NT2/D1 (cell line): ENCODE measurements at regions not wholly inside any gene's neighbourhood (a gene's known extent, or its start where the extent isn't known, plus 50 kb on each side); places are given as distances from the start of the nearest gene placed in this dataset.

ENCODE experiments used
- DNase-seq: peaks from one replicate; pipeline ENCODE4 v3.0.0-alpha.2; 2011; ENCODE audit warnings: low read depth, low spot score
- H3K27me3 ChIP-seq: 2 replicates; pipeline ENCODE4 v1.6.0; 2011; ENCODE audit warnings: mild to moderate bottlenecking; ENCODE audit not compliant: insufficient read length, insufficient read depth
- H3K36me3 ChIP-seq: 2 replicates; pipeline ENCODE4 v1.6.1; 2011; ENCODE audit warnings: mild to moderate bottlenecking, low read length, mixed read lengths; ENCODE audit not compliant: insufficient read depth, insufficient read length
- H3K4me1 ChIP-seq: 2 replicates; pipeline ENCODE4 v1.5.1; 2011; ENCODE audit not compliant: insufficient read depth, insufficient read length
- H3K4me3 ChIP-seq: 2 replicates; pipeline ENCODE4 v1.5.1; 2011; ENCODE audit warnings: low read depth; ENCODE audit not compliant: insufficient read length
- H3K9ac ChIP-seq: 2 replicates; pipeline ENCODE4 v1.6.0; 2011; ENCODE audit warnings: low read depth; ENCODE audit not compliant: insufficient read length
- H3K9me3 ChIP-seq: 2 replicates; pipeline ENCODE4 v1.5.1; 2011; ENCODE audit warnings: mild to moderate bottlenecking, low read length; ENCODE audit not compliant: insufficient read depth
- SUZ12 ChIP-seq: IDR thresholded peaks from 2 replicates; pipeline ENCODE4 v1.6.1; 2011; ENCODE audit not compliant: insufficient read length, insufficient read depth; ENCODE audit errors: extremely low read depth
- YY1 ChIP-seq: IDR thresholded peaks from 2 replicates; pipeline ENCODE4 v1.6.1; 2011; ENCODE audit not compliant: insufficient read length, insufficient read depth
- ZNF274 ChIP-seq: IDR thresholded peaks from 2 replicates; pipeline ENCODE4 v1.6.1; 2011; ENCODE audit warnings: mild to moderate bottlenecking, low read depth, low read length

GRCh38 chr21:25103500-25104207 is 503.6 kb downstream of the MRPL39 start:
- no peak overlapping the region for H3K4me3 ChIP-seq
- TF ChIP-seq ZNF274, result no peak
- no peak for TF ChIP-seq SUZ12
- TF ChIP-seq YY1, result no peak
- H3K4me1 ChIP-seq, result no peaks in the 10 kb centered on the region
- no peak overlapping the region for H3K9ac ChIP-seq
- no peak for DNase-seq
- H3K9me3 ChIP-seq, result no peaks in the 10 kb centered on the region
- no peaks in the 10 kb centered on the region for H3K36me3 ChIP-seq
- no peaks in the 10 kb centered on the region for H3K27me3 ChIP-seq

GRCh38 chr21:25097648-25098047 is 509.6 kb downstream of the MRPL39 start:
- H3K4me1 ChIP-seq, result no peaks in the 10 kb centered on the region
- DNase-seq, result no peak
- H3K36me3 ChIP-seq, result no peaks in the 10 kb centered on the region
- no peak overlapping the region for H3K9ac ChIP-seq
- H3K4me3 ChIP-seq, result no peak overlapping the region
- no peaks in the 10 kb centered on the region for H3K27me3 ChIP-seq
- peaks cover 16% of the 10 kb centered on the region; the same call in 1 of the 2 replicates for H3K9me3 ChIP-seq
- no peak for TF ChIP-seq YY1
- TF ChIP-seq ZNF274, result no peak
- no peak for TF ChIP-seq SUZ12

DNA sequence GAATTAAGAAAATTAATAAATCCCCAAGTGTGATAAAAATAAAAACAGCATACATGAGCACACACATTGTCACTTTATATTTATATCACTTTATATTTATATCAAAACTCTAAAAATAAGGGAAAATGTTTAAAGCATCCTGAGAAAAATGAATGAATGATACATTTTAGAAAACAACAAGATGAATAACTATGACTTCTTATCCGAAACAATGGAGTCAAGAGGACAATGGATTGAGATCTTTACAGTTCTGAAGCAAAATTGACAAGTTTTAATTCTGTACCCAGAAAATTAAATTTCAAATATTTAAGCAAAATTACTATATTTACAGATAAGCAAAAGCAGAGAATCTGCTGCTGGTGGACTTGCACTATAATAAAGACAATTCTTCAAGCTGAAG is 512.6 kb downstream of the MRPL39 start:
- no peaks in the 10 kb centered on the region for H3K4me1 ChIP-seq
- H3K36me3 ChIP-seq, result no peaks in the 10 kb centered on the region
- no peak overlapping the region for H3K4me3 ChIP-seq
- no peaks in the 10 kb centered on the region for H3K27me3 ChIP-seq
- H3K9me3 ChIP-seq, result peaks cover 16% of the 10 kb centered on the region; the same call in 1 of the 2 replicates
- H3K9ac ChIP-seq, result no peak overlapping the region
- no peak for TF ChIP-seq ZNF274
- TF ChIP-seq YY1, result no peak
- TF ChIP-seq SUZ12, result no peak
- DNase-seq, result no peak

DNA sequence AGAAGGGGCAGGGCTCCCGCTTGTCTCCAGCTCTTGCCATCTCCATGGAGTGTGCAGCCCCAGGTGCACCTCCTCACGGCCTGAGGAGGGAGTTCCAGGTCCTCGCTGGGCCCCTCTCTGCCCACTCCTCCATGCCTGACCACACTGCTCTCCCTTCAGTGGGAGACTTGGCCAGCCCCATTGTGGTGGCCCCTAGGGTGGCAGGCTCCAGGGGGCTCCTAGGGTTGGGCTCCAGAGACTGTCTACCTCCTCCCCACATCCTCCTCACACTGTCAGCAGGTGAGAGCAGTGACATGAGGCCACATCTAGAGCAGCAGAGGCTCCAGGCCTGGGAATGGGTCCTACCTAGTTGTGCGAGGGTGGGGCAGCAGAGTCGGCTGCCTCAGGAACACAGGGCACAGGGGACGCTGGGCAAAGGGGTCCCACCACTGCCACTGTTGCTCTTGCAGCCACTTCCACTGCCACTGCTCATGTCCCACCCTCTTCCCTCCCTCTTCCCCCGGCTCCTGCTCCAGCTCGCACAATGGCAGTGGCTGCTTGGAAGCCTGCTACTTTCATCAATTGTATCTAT is 514.8 kb downstream of the MRPL39 start:
- Histone ChIP-seq H3K9ac (no peak overlapping the region), H3K4me1 (no peaks in the 10 kb centered on the region), H3K27me3 (no peaks in the 10 kb centered on the region), H3K4me3 (no peak overlapping the region), H3K36me3 (no peaks in the 10 kb centered on the region), H3K9me3 (peaks cover 16% of the 10 kb centered on the region; the same call in 1 of the 2 replicates)
- TF ChIP-seq YY1 (no peak), SUZ12 (no peak), ZNF274 (no peak)
- no peak for DNase-seq

- H3K4me3 ChIP-seq, result no peak overlapping the region
- H3K27me3 ChIP-seq, result no peaks in the 10 kb centered on the region
- no peaks in the 10 kb centered on the region for H3K36me3 ChIP-seq
- H3K4me1 ChIP-seq, result no peaks in the 10 kb centered on the region
- DNase-seq, result no peak
- TF ChIP-seq YY1 (no peak), ZNF274 (no peak), SUZ12 (no peak)
- H3K9me3 ChIP-seq, result no peaks in the 10 kb centered on the region
- H3K9ac ChIP-seq, result no peak overlapping the region
Observed at GRCh38 chr21:25081096-25081495, 526.2 kb downstream of the MRPL39 start.

GRCh38 chr21:25080661-25081060 is 526.6 kb downstream of the MRPL39 start:
- H3K27me3 ChIP-seq, result no peaks in the 10 kb centered on the region
- H3K4me3 ChIP-seq, result no peak overlapping the region
- no peaks in the 10 kb centered on the region for H3K9me3 ChIP-seq
- DNase-seq, result no peak
- H3K4me1 ChIP-seq, result no peaks in the 10 kb centered on the region
- no peaks in the 10 kb centered on the region for H3K36me3 ChIP-seq
- TF ChIP-seq ZNF274 (no peak), SUZ12 (no peak), YY1 (no peak)
- no peak overlapping the region for H3K9ac ChIP-seq

DNA sequence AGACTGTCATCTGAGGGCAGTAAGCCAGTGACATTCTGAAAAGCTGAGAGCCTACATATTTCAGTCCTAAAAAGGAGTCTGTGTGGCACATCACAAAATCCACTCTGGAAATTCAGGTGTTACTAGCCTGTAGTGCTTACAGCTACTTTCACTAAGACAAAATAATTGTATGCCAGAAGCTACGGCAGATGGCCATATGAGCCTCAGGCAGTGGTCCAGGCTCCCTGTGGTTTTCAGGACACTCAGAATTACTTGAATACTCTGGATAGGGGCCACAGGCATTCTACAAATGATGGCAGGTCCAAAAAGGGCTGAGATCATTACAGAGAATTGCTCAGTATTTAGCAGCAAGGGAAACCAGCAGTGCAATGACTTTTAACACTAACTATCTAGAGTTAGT is 527.1 kb downstream of the MRPL39 start:
- Histone ChIP-seq H3K4me3 (no peak overlapping the region), H3K36me3 (no peaks in the 10 kb centered on the region), H3K27me3 (no peaks in the 10 kb centered on the region), H3K4me1 (no peaks in the 10 kb centered on the region), H3K9ac (no peak overlapping the region), H3K9me3 (no peaks in the 10 kb centered on the region)
- no peak for TF ChIP-seq SUZ12
- TF ChIP-seq ZNF274, result no peak
- TF ChIP-seq YY1, result no peak
- DNase-seq, result no peak
